Activated naive CD4-positive, alpha-beta T cell treated with anti-CD3 and anti-CD28 coated beads, Interleukin-2, amount 10 ng/mL, durations not matched to agents 7 days and 5 days (primary cell): ENCODE measurements at regions not wholly inside any gene's neighbourhood (a gene's known extent, or its start where the extent isn't known, plus 50 kb on each side); places are given as distances from the start of the nearest gene placed in this dataset.
"Not testable (repeated sequence)": the region's sequence is repeated elsewhere in the genome, so short reads cannot be mapped to it uniquely, and the experiment has no call there.

ENCODE experiments used
- CTCF ChIA-PET: fragments of 350-600 bp; sonication (Branson Sonifier 250); formaldehyde crosslinking; loops from one replicate; lab custom pipeline; 2021; ENCODE audit warnings: antibody characterized with exemption; lab: Charles Lee
- DNase-seq: peaks from one replicate; pipeline ENCODE4 v3.0.0-alpha.2; 2020
- H3K27ac Mint-ChIP-seq: one replicate; pipeline ENCODE4 v1.8.0; 2021; ENCODE audit warnings: mild to moderate bottlenecking, moderate library complexity, mixed read lengths
- H3K27me3 Mint-ChIP-seq: one replicate; pipeline ENCODE4 v1.8.0; 2021; ENCODE audit warnings: mild to moderate bottlenecking, mixed read lengths
- H3K36me3 Mint-ChIP-seq: one replicate; pipeline ENCODE4 v1.8.0; 2021; ENCODE audit warnings: mixed read lengths
- H3K4me1 Mint-ChIP-seq: one replicate; pipeline ENCODE4 v1.8.0; 2021; ENCODE audit warnings: mixed read lengths
- H3K4me3 Mint-ChIP-seq: one replicate; pipeline ENCODE4 v1.8.0; 2021; ENCODE audit warnings: mild to moderate bottlenecking, moderate library complexity, mixed read lengths
- H3K9me3 Mint-ChIP-seq: one replicate; pipeline ENCODE4 v1.8.0; 2021; ENCODE audit warnings: mixed read lengths

- DNase-seq, result no peak
- Mint-ChIP-seq H3K27ac (no peak overlapping the region), H3K4me1 (no peaks in the 10 kb centered on the region), H3K27me3 (no peaks in the 10 kb centered on the region), H3K36me3 (no peaks in the 10 kb centered on the region), H3K9me3 (no peaks in the 10 kb centered on the region), H3K4me3 (no peak overlapping the region)
- CTCF ChIA-PET, result no interaction called here
These were observed 105.3 kb upstream of the SPATA31D4 start for GRCh38 chr9:81822967-81823366.

GRCh38 chr9:81823672-81824554 lies 104.3 kb upstream of the SPATA31D4 start:
- H3K4me3 Mint-ChIP-seq, result no peak overlapping the region
- no peaks in the 10 kb centered on the region for H3K4me1 Mint-ChIP-seq
- CTCF ChIA-PET, result no interaction called here
- no peaks in the 10 kb centered on the region for H3K36me3 Mint-ChIP-seq
- H3K27ac Mint-ChIP-seq, result no peak overlapping the region
- no peaks in the 10 kb centered on the region for H3K27me3 Mint-ChIP-seq
- no peak for DNase-seq
- H3K9me3 Mint-ChIP-seq, result no peaks in the 10 kb centered on the region

- no peak overlapping the region for H3K27ac Mint-ChIP-seq
- no peaks in the 10 kb centered on the region for H3K4me1 Mint-ChIP-seq
- CTCF ChIA-PET, result no interaction called here
- H3K4me3 Mint-ChIP-seq, result no peak overlapping the region
- H3K9me3 Mint-ChIP-seq, result no peaks in the 10 kb centered on the region
- no peaks in the 10 kb centered on the region for H3K36me3 Mint-ChIP-seq
- H3K27me3 Mint-ChIP-seq, result no peaks in the 10 kb centered on the region
- DNase-seq, result no peak
These were observed 103.2 kb upstream of the SPATA31D4 start for GRCh38 chr9:81824802-81825730.

- no peak for DNase-seq
- CTCF ChIA-PET, result no interaction called here
- Mint-ChIP-seq H3K27me3 (no peaks in the 10 kb centered on the region), H3K36me3 (no peaks in the 10 kb centered on the region), H3K4me3 (no peak overlapping the region), H3K4me1 (no peaks in the 10 kb centered on the region), H3K9me3 (no peaks in the 10 kb centered on the region), H3K27ac (no peak overlapping the region)
These were observed 102.2 kb upstream of the SPATA31D4 start for GRCh38 chr9:81825846-81826516.

GRCh38 chr9:81826517-81826906 lies 101.7 kb upstream of the SPATA31D4 start:
- Mint-ChIP-seq H3K4me1 (no peaks in the 10 kb centered on the region), H3K9me3 (no peaks in the 10 kb centered on the region), H3K27me3 (no peaks in the 10 kb centered on the region), H3K36me3 (no peaks in the 10 kb centered on the region), H3K4me3 (no peak overlapping the region), H3K27ac (no peak overlapping the region)
- DNase-seq, result no peak
- CTCF ChIA-PET, result no interaction called here

- no peak for DNase-seq
- Mint-ChIP-seq H3K4me1 (no peaks in the 10 kb centered on the region), H3K27me3 (no peaks in the 10 kb centered on the region), H3K9me3 (no peaks in the 10 kb centered on the region), H3K4me3 (no peak overlapping the region), H3K27ac (no peak overlapping the region), H3K36me3 (no peaks in the 10 kb centered on the region)
- CTCF ChIA-PET, result no interaction called here
These were observed 100.5 kb upstream of the SPATA31D4 start for GRCh38 chr9:81827616-81828296.

- Mint-ChIP-seq H3K4me3 (no peak overlapping the region), H3K4me1 (no peaks in the 10 kb centered on the region), H3K27me3 (no peaks in the 10 kb centered on the region), H3K27ac (no peak overlapping the region), H3K36me3 (no peaks in the 10 kb centered on the region), H3K9me3 (no peaks in the 10 kb centered on the region)
- no peak for DNase-seq
- CTCF ChIA-PET, result no interaction called here
These were observed 98.9 kb upstream of the SPATA31D4 start for GRCh38 chr9:81829195-81829882.

GRCh38 chr9:81830431-81830830 lies 97.8 kb upstream of the SPATA31D4 start:
- H3K36me3 Mint-ChIP-seq, CTCF ChIA-PET, H3K27ac Mint-ChIP-seq, H3K4me3 Mint-ChIP-seq, H3K9me3 Mint-ChIP-seq, H3K27me3 Mint-ChIP-seq, DNase-seq, H3K4me1 Mint-ChIP-seq: not testable (repeated sequence)

GRCh38 chr9:81832571-81833285 lies 95.5 kb upstream of the SPATA31D4 start:
- CTCF ChIA-PET, result no interaction called here

GRCh38 chr9:81833563-81834345 lies 94.5 kb upstream of the SPATA31D4 start:
- Mint-ChIP-seq H3K27ac (no peak overlapping the region), H3K9me3 (no peaks in the 10 kb centered on the region), H3K36me3 (no peaks in the 10 kb centered on the region), H3K27me3 (no peaks in the 10 kb centered on the region), H3K4me1 (no peaks in the 10 kb centered on the region), H3K4me3 (no peak overlapping the region)
- DNase-seq, result no peak
- CTCF ChIA-PET, result no interaction called here

More at GRCh38 chr9:81832571-81833285, 95.5 kb upstream of the SPATA31D4 start:
- Mint-ChIP-seq H3K36me3 (no peaks in the 10 kb centered on the region), H3K27ac (no peak overlapping the region), H3K27me3 (no peaks in the 10 kb centered on the region), H3K9me3 (no peaks in the 10 kb centered on the region), H3K4me3 (no peak overlapping the region), H3K4me1 (no peaks in the 10 kb centered on the region)
- no peak for DNase-seq

- CTCF ChIA-PET, result no interaction called here
- DNase-seq, result no peak
- Mint-ChIP-seq H3K4me1 (no peaks in the 10 kb centered on the region), H3K4me3 (no peak overlapping the region), H3K27ac (no peak overlapping the region), H3K27me3 (no peaks in the 10 kb centered on the region), H3K36me3 (no peaks in the 10 kb centered on the region), H3K9me3 (peaks cover 1% of the 10 kb centered on the region)
These were observed 86.9 kb upstream of the SPATA31D4 start for GRCh38 chr9:81841333-81841732.

GRCh38 chr9:81844131-81844567 lies 84.1 kb upstream of the SPATA31D4 start:
- CTCF ChIA-PET, result no interaction called here
- no peak overlapping the region for H3K27ac Mint-ChIP-seq
- no peak for DNase-seq
- no peaks in the 10 kb centered on the region for H3K36me3 Mint-ChIP-seq
- H3K27me3 Mint-ChIP-seq, result no peaks in the 10 kb centered on the region
- H3K4me1 Mint-ChIP-seq, result no peaks in the 10 kb centered on the region
- H3K9me3 Mint-ChIP-seq, result peaks cover 1% of the 10 kb centered on the region
- no peak overlapping the region for H3K4me3 Mint-ChIP-seq
